ENCODE measurements at regions not wholly inside any gene's neighbourhood (a gene's known extent, or its start where the extent isn't known, plus 50 kb on each side); places are given as distances from the start of the nearest gene placed in this dataset.
A peak's percentile ranks its signal among the peaks of the same experiment; 100 is the strongest.

- no peak overlapping the region for H2BK15ac ChIP-seq (ENCODE audit: low read depth, low read length)
- no peak overlapping the region; the same call in 1 of the 2 replicates for H3K14ac ChIP-seq (ENCODE audit: insufficient read depth, low read length)
- H3K27me3 Mint-ChIP-seq (ENCODE audit: low read depth) = peaks cover 4% of the 10 kb centered on the region; the same call in 1 of the 2 replicates
- H3K9me3 Mint-ChIP-seq = peaks cover 11 to 19% of the 10 kb centered on the region in 2 experiments
- H2BK5ac ChIP-seq (ENCODE audit: insufficient read length, low read length) = no peak overlapping the region
- no peaks in the 10 kb centered on the region for H4K20me1 ChIP-seq (ENCODE audit: control insufficient read depth, insufficient read depth, insufficient read length)
- H3K4me1 Mint-ChIP-seq = peaks cover 20 to 21% of the 10 kb centered on the region in 2 experiments
- H3K4ac ChIP-seq (ENCODE audit: low read depth, low read length) = no peak overlapping the region
- H2AK5ac ChIP-seq (ENCODE audit: insufficient read length, low read length) = no peak overlapping the region
- H3K79me2 ChIP-seq (ENCODE audit: insufficient read depth, low read length) = no peaks in the 10 kb centered on the region
- no peak overlapping the region for H3K23ac ChIP-seq (ENCODE audit: insufficient read length, low read depth, low read length)
- H3T11ph ChIP-seq (ENCODE audit: low read length) = no peak overlapping the region
- H3K27me3 ChIP-seq (ENCODE audit: insufficient read depth, low read length) = no peaks in the 10 kb centered on the region
- H3K79me1 ChIP-seq (ENCODE audit: insufficient read depth, low read depth, low read length, poor library complexity, severe bottlenecking) = no peaks in the 10 kb centered on the region
- H3K23me2 ChIP-seq (ENCODE audit: insufficient read length, low read depth, low read length, poor library complexity, severe bottlenecking) = no peaks in the 10 kb centered on the region
- no peak for DNase-seq
- no peak overlapping the region for H3K9ac ChIP-seq (ENCODE audit: extremely low read depth, insufficient read length, low read length)
- no peak overlapping the region for H2AFZ ChIP-seq (ENCODE audit: low read length)
- no peak overlapping the region; a peak in 1 of 5 replicates for H3K4me3 Mint-ChIP-seq
- no peak overlapping the region for H4K8ac ChIP-seq (replicated peaks; ENCODE audit: insufficient read length, low read depth, low read length)
- peak overlapping the region in 1 of 3 experiments; percentile 69; a peak in 2 of 7 replicates for H3K27ac Mint-ChIP-seq
- no peak overlapping the region for H3K18ac ChIP-seq (ENCODE audit: insufficient read length, low read depth, low read length)
- peaks cover 3 to 16% (median 8%) of the 10 kb centered on the region in 3 experiments; a peak in 6 of 7 replicates for H3K36me3 Mint-ChIP-seq (ENCODE audit: insufficient read depth in 1 of 3, low read depth in 3 of 3)
- no peak overlapping the region for H4K91ac ChIP-seq (ENCODE audit: insufficient read length, low read depth, low read length)
- H2BK120ac ChIP-seq (ENCODE audit: low read depth, low read length, poor library complexity, severe bottlenecking) = no peak overlapping the region
- WGBS (ENCODE audit: extremely low coverage, insufficient read length, low lambda C conversion rate) = no CpG with 5 or more reads among the region's 12 CpGs
- H3K56ac ChIP-seq (ENCODE audit: insufficient read length, low read depth, low read length) = no peak overlapping the region
- H4K5ac ChIP-seq (ENCODE audit: insufficient read length, low read depth, low read length) = no peak overlapping the region
- H3K4me2 ChIP-seq (ENCODE audit: insufficient read depth, insufficient read length, low read length) = no peak overlapping the region
- no peak for TF ChIP-seq CTCF (conservative IDR thresholded peaks at IDR 0.05)
- H3K27ac ChIP-seq (ENCODE audit: insufficient read length, low read depth, low read length) = no peak overlapping the region
- H3K4me1 ChIP-seq (ENCODE audit: insufficient read depth, low read length) = peaks cover 11% of the 10 kb centered on the region
- H3K9me3 ChIP-seq (ENCODE audit: control insufficient read depth, low read depth, low read length) = peaks cover 3% of the 10 kb centered on the region
- no peak overlapping the region for H2BK12ac ChIP-seq (ENCODE audit: insufficient read length, low read depth, low read length)
- no peak overlapping the region for H2BK20ac ChIP-seq (ENCODE audit: low read depth, low read length, poor library complexity, severe bottlenecking)
Observed at GRCh38 chr6:14258695-14259593, 141.4 kb downstream of the CD83 start.
